IMR-90 (cell line): ENCODE measurements at regions not wholly inside any gene's neighbourhood (a gene's known extent, or its start where the extent isn't known, plus 50 kb on each side); places are given as distances from the start of the nearest gene placed in this dataset.

ENCODE experiments used
- CTCF ChIP-seq: conservative IDR thresholded peaks from 2 replicates; pipeline ENCODE4 v1.5.1; 2012; ENCODE audit warnings: mild to moderate bottlenecking, low read depth, low read length, improper control_type of control experiment
- FOS ChIP-seq: fragments of 150-350 bp; IDR thresholded peaks from 2 replicates; pipeline ENCODE4 v1.6.1; 2016; ENCODE audit warnings: low read depth, low read length
- MXI1 ChIP-seq: IDR thresholded peaks from 2 replicates; pipeline ENCODE4 v1.6.1; 2012; ENCODE audit warnings: low read depth, mild to moderate bottlenecking, low read length, moderate library complexity, borderline replicate concordance
- POLR2A ChIP-seq: IDR thresholded peaks from 2 replicates; pipeline ENCODE4 v1.6.1; 2012; ENCODE audit warnings: mild to moderate bottlenecking, low read depth, low read length
- USF2 ChIP-seq: fragments of 150-350 bp; IDR thresholded peaks from 2 replicates; pipeline ENCODE4 v1.6.1; 2017; ENCODE audit warnings: mild to moderate bottlenecking, antibody characterized with exemption, low read length, low read depth

GRCh38 chr13:68714292-68714691 is 1393.3 kb upstream of the ATXN8OS start:
- no peak for TF ChIP-seq CTCF
- TF ChIP-seq FOS, result no peak
- no peak for TF ChIP-seq POLR2A
- TF ChIP-seq USF2, result no peak
- no peak for TF ChIP-seq MXI1
